WERI-Rb-1 (cell line): ENCODE measurements at regions not wholly inside any gene's neighbourhood (a gene's known extent, or its start where the extent isn't known, plus 50 kb on each side); places are given as distances from the start of the nearest gene placed in this dataset.

Experiments used
- DNase-seq: peaks from one replicate; pipeline ENCODE4 v3.0.0-alpha.2; 2020
- H3K27ac ChIP-seq: fragments of 250-450 bp; sonication (Bioruptor Pico); 2 replicates; pipeline ENCODE4 v1.5.1; 2020; ENCODE audit warnings: mild to moderate bottlenecking, moderate library complexity
- H3K27me3 ChIP-seq: fragments of 250-450 bp; sonication (Bioruptor Pico); 2 replicates; pipeline ENCODE4 v1.5.1; 2021; ENCODE audit warnings: mild to moderate bottlenecking, low read depth, moderate library complexity; ENCODE audit not compliant: insufficient read depth, severe bottlenecking
- H3K36me3 ChIP-seq: fragments of 250-450 bp; sonication (Bioruptor Pico); 2 replicates; pipeline ENCODE4 v1.5.1; 2020; ENCODE audit warnings: mild to moderate bottlenecking, moderate library complexity
- H3K4me3 ChIP-seq: 2 replicates; pipeline ENCODE4 v1.5.1; 2011; ENCODE audit warnings: low read depth, mild to moderate bottlenecking, control low read depth, low read length
- H3K9me3 ChIP-seq: fragments of 250-450 bp; sonication (Bioruptor Pico); 2 replicates; pipeline ENCODE4 v1.5.1; 2021; ENCODE audit warnings: mild to moderate bottlenecking, moderate library complexity; ENCODE audit not compliant: severe bottlenecking
- TF ChIP-seq, protein P1 (sequence below): IDR thresholded peaks from 2 replicates; pipeline ENCODE4 v1.5.1; 2011; ENCODE audit warnings: low read depth, mild to moderate bottlenecking, control low read depth, inconsistent platforms, low read length

DNA sequence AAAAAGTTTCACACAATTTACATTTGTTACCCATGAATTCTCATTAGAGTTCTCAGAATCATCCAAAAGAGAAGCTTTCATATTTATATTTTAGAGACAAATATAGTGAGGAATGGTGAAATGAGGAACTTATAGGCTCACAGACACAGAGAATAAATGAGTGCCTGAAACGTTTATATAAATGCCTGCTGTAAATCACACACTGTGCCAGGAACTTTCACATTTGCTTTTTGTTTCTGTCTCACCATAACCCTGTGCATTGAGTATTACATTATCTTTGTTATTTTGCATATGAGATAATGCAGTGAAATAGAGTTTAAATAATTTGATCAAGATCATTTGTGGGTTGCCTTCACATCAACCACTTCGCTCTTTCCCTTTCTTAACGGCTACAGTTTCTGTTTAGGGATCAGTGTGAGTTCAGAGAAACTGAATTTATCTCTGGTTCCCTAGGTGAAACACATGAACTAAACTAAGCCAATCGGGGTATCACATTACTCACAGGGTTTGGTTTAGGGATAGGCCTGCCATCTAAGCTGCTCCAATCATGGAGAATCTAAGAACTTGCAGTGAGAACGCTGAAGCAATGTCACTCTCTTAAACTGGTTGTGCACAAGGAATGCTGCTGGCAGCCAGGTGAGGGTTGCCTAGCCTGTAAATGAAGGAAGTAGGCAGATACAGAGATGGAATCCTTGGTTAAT, 1339.2 kb upstream of the TENM4 start:
- no peak overlapping the region for H3K27ac ChIP-seq
- no peaks in the 10 kb centered on the region for H3K9me3 ChIP-seq
- H3K27me3 ChIP-seq, result no peaks in the 10 kb centered on the region
- no peaks in the 10 kb centered on the region for H3K36me3 ChIP-seq
- TF ChIP-seq, protein P1, sequence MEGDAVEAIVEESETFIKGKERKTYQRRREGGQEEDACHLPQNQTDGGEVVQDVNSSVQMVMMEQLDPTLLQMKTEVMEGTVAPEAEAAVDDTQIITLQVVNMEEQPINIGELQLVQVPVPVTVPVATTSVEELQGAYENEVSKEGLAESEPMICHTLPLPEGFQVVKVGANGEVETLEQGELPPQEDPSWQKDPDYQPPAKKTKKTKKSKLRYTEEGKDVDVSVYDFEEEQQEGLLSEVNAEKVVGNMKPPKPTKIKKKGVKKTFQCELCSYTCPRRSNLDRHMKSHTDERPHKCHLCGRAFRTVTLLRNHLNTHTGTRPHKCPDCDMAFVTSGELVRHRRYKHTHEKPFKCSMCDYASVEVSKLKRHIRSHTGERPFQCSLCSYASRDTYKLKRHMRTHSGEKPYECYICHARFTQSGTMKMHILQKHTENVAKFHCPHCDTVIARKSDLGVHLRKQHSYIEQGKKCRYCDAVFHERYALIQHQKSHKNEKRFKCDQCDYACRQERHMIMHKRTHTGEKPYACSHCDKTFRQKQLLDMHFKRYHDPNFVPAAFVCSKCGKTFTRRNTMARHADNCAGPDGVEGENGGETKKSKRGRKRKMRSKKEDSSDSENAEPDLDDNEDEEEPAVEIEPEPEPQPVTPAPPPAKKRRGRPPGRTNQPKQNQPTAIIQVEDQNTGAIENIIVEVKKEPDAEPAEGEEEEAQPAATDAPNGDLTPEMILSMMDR, result no peak
- no peak for DNase-seq
- H3K4me3 ChIP-seq, result no peak overlapping the region

DNA sequence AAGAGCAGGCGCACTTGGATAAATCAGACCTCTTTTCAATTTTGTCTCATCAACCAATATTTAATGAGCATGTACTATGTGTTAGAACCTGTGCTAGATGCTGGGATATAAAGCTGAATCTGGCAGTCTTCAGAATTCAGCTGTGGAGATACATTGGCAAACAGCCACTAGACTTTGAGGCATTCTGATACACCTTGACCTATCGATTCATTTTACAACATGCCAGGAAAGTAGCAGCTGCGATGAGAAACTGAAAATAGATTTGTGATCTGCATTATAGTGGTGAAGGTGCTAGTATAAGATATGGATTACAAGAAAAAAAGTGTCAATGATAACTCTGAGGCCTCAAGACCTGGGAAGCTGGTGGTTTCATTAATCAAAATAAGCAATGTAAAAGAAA, 1338.1 kb upstream of the TENM4 start:
- TF ChIP-seq, protein P1, result no peak

DNA sequence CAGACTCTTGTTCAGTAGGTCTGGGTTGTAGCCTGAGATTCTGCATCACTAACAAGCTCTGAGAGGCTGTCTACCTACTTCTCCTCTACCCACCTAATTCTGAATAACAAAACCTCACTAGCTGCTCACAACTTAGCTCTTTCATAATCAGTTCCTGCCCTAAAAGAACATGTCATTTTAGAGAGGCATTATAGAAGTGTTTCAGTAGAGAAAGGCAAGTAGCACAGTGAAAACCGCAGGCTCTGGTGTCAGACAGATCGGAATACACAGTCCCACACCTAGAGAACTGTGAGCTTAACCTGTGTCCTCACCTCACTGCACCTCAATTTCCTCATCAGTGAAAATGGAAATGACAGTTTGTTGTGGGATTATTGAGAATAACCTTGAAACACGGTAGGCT, 1337.6 kb upstream of the TENM4 start:
- no peak overlapping the region for H3K27ac ChIP-seq
- TF ChIP-seq, protein P1, result no peak
- H3K9me3 ChIP-seq, result no peaks in the 10 kb centered on the region
- no peak overlapping the region for H3K4me3 ChIP-seq
- no peaks in the 10 kb centered on the region for H3K27me3 ChIP-seq
- no peak for DNase-seq
- no peaks in the 10 kb centered on the region for H3K36me3 ChIP-seq

More for the DNA sequence above, 1338.1 kb upstream of the TENM4 start:
- DNase-seq, result no peak
- no peaks in the 10 kb centered on the region for H3K36me3 ChIP-seq
- H3K27ac ChIP-seq, result no peak overlapping the region
- no peak overlapping the region for H3K4me3 ChIP-seq
- H3K27me3 ChIP-seq, result no peaks in the 10 kb centered on the region
- H3K9me3 ChIP-seq, result no peaks in the 10 kb centered on the region

DNA sequence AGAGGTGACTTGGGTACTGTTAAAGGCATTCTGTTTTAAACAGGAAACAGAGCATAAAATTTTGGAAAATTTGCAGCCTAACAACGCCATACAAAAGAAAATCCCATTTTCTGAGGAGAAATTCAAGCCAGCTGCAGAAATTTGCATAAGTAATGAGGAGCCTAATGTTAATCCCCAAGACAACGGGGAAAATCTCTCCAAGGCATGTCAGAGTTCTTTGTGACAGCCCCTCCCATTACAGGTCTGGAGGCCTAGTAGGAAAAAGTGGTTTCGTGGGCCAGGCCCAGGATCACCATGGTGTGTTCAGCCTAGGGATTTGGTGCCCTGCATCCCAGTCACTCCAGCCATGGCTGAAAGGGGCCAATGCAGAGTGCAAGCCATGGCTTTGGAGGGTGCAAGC, 1333.1 kb upstream of the TENM4 start:
- no peak overlapping the region for H3K27ac ChIP-seq
- no peaks in the 10 kb centered on the region for H3K9me3 ChIP-seq
- DNase-seq, result no peak

DNA sequence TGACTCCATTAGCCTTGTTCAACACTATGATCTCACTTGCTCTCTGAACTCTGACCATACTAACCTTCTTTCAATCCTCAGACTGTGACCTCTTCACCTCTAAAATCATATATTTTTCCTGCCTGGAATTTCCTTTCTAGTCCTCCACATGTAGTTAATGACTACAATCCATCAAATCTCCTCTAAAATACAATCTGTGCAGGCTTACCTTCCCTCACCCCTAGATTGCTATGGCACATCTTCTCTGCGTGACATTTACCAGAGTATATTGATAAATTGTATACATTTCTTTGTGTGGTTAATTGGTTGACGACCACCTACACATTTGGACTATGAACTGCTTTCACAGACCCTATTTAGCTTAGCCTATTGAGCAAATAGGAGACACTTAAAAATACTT, 1330.2 kb upstream of the TENM4 start:
- Histone ChIP-seq H3K9me3 (no peaks in the 10 kb centered on the region), H3K4me3 (no peak overlapping the region)

More for the DNA sequence above, 1333.1 kb upstream of the TENM4 start:
- Histone ChIP-seq H3K4me3 (no peak overlapping the region), H3K36me3 (no peaks in the 10 kb centered on the region), H3K27me3 (no peaks in the 10 kb centered on the region)
- TF ChIP-seq, protein P1, result no peak

More for the DNA sequence above, 1330.2 kb upstream of the TENM4 start:
- Histone ChIP-seq H3K27me3 (no peaks in the 10 kb centered on the region), H3K36me3 (no peaks in the 10 kb centered on the region), H3K27ac (no peak overlapping the region)
- TF ChIP-seq, protein P1, result no peak
- DNase-seq, result no peak
